ENCODE measurements at regions not wholly inside any gene's neighbourhood (a gene's known extent, or its start where the extent isn't known, plus 50 kb on each side); places are given as distances from the start of the nearest gene placed in this dataset.

- Mint-ChIP-seq H3K9me3 (peaks cover 0 to 6% (median 0%) of the 10 kb centered on the region in 8 donors), H3K27me3 (no peaks in the 10 kb centered on the region), H3K4me3 (no peak overlapping the region), H3K36me3 (no peaks in the 10 kb centered on the region), H3K27ac (no peak overlapping the region), H3K4me1 (no peaks in the 10 kb centered on the region)
- no peaks in the 10 kb centered on the region for H3K4me1 ChIP-seq (ENCODE audit: insufficient read depth, low read length)
- intact Hi-C loops (cut with micrococcal nuclease) = no loop called here
- no peaks in the 10 kb centered on the region for H3K9me3 ChIP-seq (ENCODE audit: control insufficient read depth in 1 of 2, low read length in 2 of 2)
- ChIA-PET POLR2A (ENCODE audit: partially characterized antibody) (no interaction called here), CTCF (ENCODE audit: partially characterized antibody) (no interaction called here)
- no peak overlapping the region for H3K4me3 ChIP-seq (ENCODE audit: low read length in 2 of 2)
- no peak overlapping the region for H3K27ac ChIP-seq (ENCODE audit: low read depth, low read length)
- no peaks in the 10 kb centered on the region for H3K27me3 ChIP-seq (ENCODE audit: insufficient read depth, low read length)
- no peaks in the 10 kb centered on the region for H3K36me3 ChIP-seq (ENCODE audit: insufficient read depth, low read length)
- no peak for DNase-seq
These were observed 289.4 kb downstream of the PRL start for GRCh38 chr6:22007469-22007868.

- CTCF ChIA-PET (ENCODE audit: partially characterized antibody) = no interaction called here
- no peaks in the 10 kb centered on the region for H3K4me1 Mint-ChIP-seq
- H3K27ac Mint-ChIP-seq = no peak overlapping the region
- Histone ChIP-seq H3K27ac (ENCODE audit: low read depth, low read length) (no peak overlapping the region), H3K4me3 (ENCODE audit: low read length in 2 of 2) (no peak overlapping the region), H3K27me3 (ENCODE audit: insufficient read depth, low read length) (no peaks in the 10 kb centered on the region), H3K9me3 (ENCODE audit: control insufficient read depth in 1 of 2, low read length in 2 of 2) (no peaks in the 10 kb centered on the region), H3K36me3 (ENCODE audit: insufficient read depth, low read length) (no peaks in the 10 kb centered on the region), H3K4me1 (ENCODE audit: insufficient read depth, low read length) (no peaks in the 10 kb centered on the region)
- intact Hi-C loops (cut with micrococcal nuclease) = no loop called here
- H3K4me3 Mint-ChIP-seq = no peak overlapping the region
- H3K9me3 Mint-ChIP-seq = peaks cover 0 to 6% (median 0%) of the 10 kb centered on the region in 8 donors
- H3K36me3 Mint-ChIP-seq = no peaks in the 10 kb centered on the region
- POLR2A ChIA-PET (ENCODE audit: partially characterized antibody) = no interaction called here
- H3K27me3 Mint-ChIP-seq = no peaks in the 10 kb centered on the region
- no peak for DNase-seq
These were observed 288.5 kb downstream of the PRL start for GRCh38 chr6:22008248-22008836.

GRCh38 chr6:22010102-22010501 lies 286.7 kb downstream of the PRL start:
- H3K36me3 Mint-ChIP-seq = no peaks in the 10 kb centered on the region
- no peaks in the 10 kb centered on the region for H3K9me3 ChIP-seq (ENCODE audit: control insufficient read depth in 1 of 2, low read length in 2 of 2)
- H3K27me3 Mint-ChIP-seq = no peaks in the 10 kb centered on the region
- peaks cover 0 to 6% (median 0%) of the 10 kb centered on the region in 8 donors for H3K9me3 Mint-ChIP-seq
- no peak overlapping the region for H3K27ac Mint-ChIP-seq
- no peak for DNase-seq
- H3K4me3 Mint-ChIP-seq = no peak overlapping the region
- H3K36me3 ChIP-seq (ENCODE audit: insufficient read depth, low read length) = no peaks in the 10 kb centered on the region
- H3K27me3 ChIP-seq (ENCODE audit: insufficient read depth, low read length) = no peaks in the 10 kb centered on the region
- no peaks in the 10 kb centered on the region for H3K4me1 Mint-ChIP-seq
- no peak overlapping the region for H3K27ac ChIP-seq (ENCODE audit: low read depth, low read length)
- intact Hi-C loops (cut with micrococcal nuclease) = no loop called here
- ChIA-PET POLR2A (ENCODE audit: partially characterized antibody) (no interaction called here), CTCF (ENCODE audit: partially characterized antibody) (no interaction called here)
- H3K4me3 ChIP-seq (ENCODE audit: low read length in 2 of 2) = no peak overlapping the region
- no peaks in the 10 kb centered on the region for H3K4me1 ChIP-seq (ENCODE audit: insufficient read depth, low read length)

GRCh38 chr6:22015216-22015615 lies 281.6 kb downstream of the PRL start:
- Histone ChIP-seq H3K27me3 (ENCODE audit: insufficient read depth, low read length) (no peaks in the 10 kb centered on the region), H3K4me1 (ENCODE audit: insufficient read depth, low read length) (no peaks in the 10 kb centered on the region), H3K36me3 (ENCODE audit: insufficient read depth, low read length) (no peaks in the 10 kb centered on the region), H3K4me3 (ENCODE audit: low read length in 2 of 2) (no peak overlapping the region), H3K9me3 (ENCODE audit: control insufficient read depth in 1 of 2, low read length in 2 of 2) (no peaks in the 10 kb centered on the region), H3K27ac (ENCODE audit: low read depth, low read length) (no peak overlapping the region)
- Mint-ChIP-seq H3K27me3 (no peaks in the 10 kb centered on the region), H3K36me3 (no peaks in the 10 kb centered on the region), H3K27ac (no peak overlapping the region), H3K4me1 (no peaks in the 10 kb centered on the region), H3K4me3 (no peak overlapping the region), H3K9me3 (peaks cover 0 to 5% (median 0%) of the 10 kb centered on the region in 8 donors)
- POLR2A ChIA-PET (ENCODE audit: partially characterized antibody) = no interaction called here
- CTCF ChIA-PET (ENCODE audit: partially characterized antibody) = interaction anchor here (1.2 kb wide), 1 partner anchor 10 kb away, joined by 3 read pairs; no protein-coding TSS in a partner anchor
- intact Hi-C loops (cut with micrococcal nuclease) = no loop called here
- no peak for DNase-seq

- CTCF ChIA-PET (ENCODE audit: partially characterized antibody) = interaction anchor here (1.2 kb wide), 1 partner anchor 10 kb away, joined by 3 read pairs; no protein-coding TSS in a partner anchor
- H3K36me3 Mint-ChIP-seq = no peaks in the 10 kb centered on the region
- Histone ChIP-seq H3K27ac (ENCODE audit: low read depth, low read length) (no peak overlapping the region), H3K36me3 (ENCODE audit: insufficient read depth, low read length) (no peaks in the 10 kb centered on the region), H3K27me3 (ENCODE audit: insufficient read depth, low read length) (no peaks in the 10 kb centered on the region), H3K4me1 (ENCODE audit: insufficient read depth, low read length) (no peaks in the 10 kb centered on the region), H3K9me3 (ENCODE audit: control insufficient read depth in 1 of 2, low read length in 2 of 2) (no peaks in the 10 kb centered on the region), H3K4me3 (ENCODE audit: low read length in 2 of 2) (no peak overlapping the region)
- DNase-seq = no peak
- H3K4me1 Mint-ChIP-seq = no peaks in the 10 kb centered on the region
- intact Hi-C loops (cut with micrococcal nuclease) = no loop called here
- H3K4me3 Mint-ChIP-seq = no peak overlapping the region
- H3K27ac Mint-ChIP-seq = no peak overlapping the region
- no peaks in the 10 kb centered on the region for H3K27me3 Mint-ChIP-seq
- peaks cover 0 to 5% (median 0%) of the 10 kb centered on the region in 8 donors for H3K9me3 Mint-ChIP-seq
- POLR2A ChIA-PET (ENCODE audit: partially characterized antibody) = no interaction called here
These were observed 280.9 kb downstream of the PRL start for GRCh38 chr6:22015944-22016343.

- H3K27ac Mint-ChIP-seq = no peak overlapping the region
- no peaks in the 10 kb centered on the region for H3K4me1 Mint-ChIP-seq
- H3K9me3 ChIP-seq (ENCODE audit: control insufficient read depth in 1 of 2, low read length in 2 of 2) = no peaks in the 10 kb centered on the region
- H3K36me3 ChIP-seq (ENCODE audit: insufficient read depth, low read length) = no peaks in the 10 kb centered on the region
- no peak overlapping the region for H3K4me3 Mint-ChIP-seq
- H3K27me3 Mint-ChIP-seq = no peaks in the 10 kb centered on the region
- no peak overlapping the region for H3K27ac ChIP-seq (ENCODE audit: low read depth, low read length)
- CTCF ChIA-PET (ENCODE audit: partially characterized antibody) = interaction anchor here (1.5 kb wide), 1 partner anchor 9 kb away, joined by 4 read pairs; no protein-coding TSS in a partner anchor
- POLR2A ChIA-PET (ENCODE audit: partially characterized antibody) = no interaction called here
- H3K4me3 ChIP-seq (ENCODE audit: low read length in 2 of 2) = no peak overlapping the region
- H3K27me3 ChIP-seq (ENCODE audit: insufficient read depth, low read length) = no peaks in the 10 kb centered on the region
- intact Hi-C loops (cut with micrococcal nuclease) = no loop called here
- no peaks in the 10 kb centered on the region for H3K4me1 ChIP-seq (ENCODE audit: insufficient read depth, low read length)
- DNase-seq = no peak
- H3K9me3 Mint-ChIP-seq = peaks cover 0 to 5% (median 0%) of the 10 kb centered on the region in 8 donors
- no peaks in the 10 kb centered on the region for H3K36me3 Mint-ChIP-seq
These were observed 279.6 kb downstream of the PRL start for GRCh38 chr6:22017272-22017671.

GRCh38 chr6:22017766-22018165 lies 279.1 kb downstream of the PRL start:
- H3K27me3 ChIP-seq (ENCODE audit: insufficient read depth, low read length) = no peaks in the 10 kb centered on the region
- no peak overlapping the region for H3K27ac ChIP-seq (ENCODE audit: low read depth, low read length)

More at GRCh38 chr6:22017766-22018165, 279.1 kb downstream of the PRL start:
- H3K27ac Mint-ChIP-seq = no peak overlapping the region
- Histone ChIP-seq H3K36me3 (ENCODE audit: insufficient read depth, low read length) (no peaks in the 10 kb centered on the region), H3K9me3 (ENCODE audit: control insufficient read depth in 1 of 2, low read length in 2 of 2) (no peaks in the 10 kb centered on the region), H3K4me1 (ENCODE audit: insufficient read depth, low read length) (no peaks in the 10 kb centered on the region), H3K4me3 (ENCODE audit: low read length in 2 of 2) (no peak overlapping the region)
- no peak overlapping the region for H3K4me3 Mint-ChIP-seq
- H3K4me1 Mint-ChIP-seq = no peaks in the 10 kb centered on the region
- ChIA-PET CTCF (ENCODE audit: partially characterized antibody) (interaction anchor here (1.5 kb wide), 1 partner anchor 9 kb away, joined by 4 read pairs; no protein-coding TSS in a partner anchor), POLR2A (ENCODE audit: partially characterized antibody) (no interaction called here)
- no peaks in the 10 kb centered on the region for H3K36me3 Mint-ChIP-seq
- DNase-seq = no peak
- intact Hi-C loops (cut with micrococcal nuclease) = no loop called here
- H3K9me3 Mint-ChIP-seq = peaks cover 0 to 5% (median under 1%) of the 10 kb centered on the region in 8 donors
- H3K27me3 Mint-ChIP-seq = no peaks in the 10 kb centered on the region
